Thyroid gland (tissue), 4 donors: ENCODE measurements at regions not wholly inside any gene's neighbourhood (a gene's known extent, or its start where the extent isn't known, plus 50 kb on each side); places are given as distances from the start of the nearest gene placed in this dataset.

Experiments
- DNase-seq, 2 donors: peaks; one replicate each; pipeline ENCODE4 v3.0.0-alpha.2; 2019
- H3K27ac ChIP-seq, 3 donors: fragments of 200-600 bp; sonication (generic); 1 replicate in 2 of 3; 2 replicates in 1 of 3; pipeline ENCODE4 v1.5.1; 2016 to 2019; ENCODE audit warnings: mild to moderate bottlenecking in 1 of 3, moderate library complexity in 1 of 3
- H3K27me3 ChIP-seq: fragments of 200-600 bp; sonication (generic); one replicate; pipeline ENCODE4 v1.5.1; 2019
- H3K36me3 ChIP-seq, 2 donors: fragments of 200-600 bp; sonication (generic); one replicate each; pipeline ENCODE4 v1.5.1; 2016 to 2019
- H3K4me1 ChIP-seq, 2 donors: fragments of 200-600 bp; sonication (generic); one replicate each; pipeline ENCODE4 v1.5.1; 2017 to 2019
- H3K4me3 ChIP-seq, 3 donors: fragments of 200-600 bp; sonication (generic); replicated peaks in 1 of 3; 1 replicate in 2 of 3; 2 replicates in 1 of 3; pipeline ENCODE4 v1.5.1; 2016; ENCODE audit warnings: mild to moderate bottlenecking in 1 of 3
- H3K9me3 ChIP-seq: fragments of 200-600 bp; sonication (generic); one replicate; pipeline ENCODE4 v1.5.1; 2017
- POLR2A ChIP-seq, 2 donors: fragments of 450-650 bp; IDR thresholded peaks; one replicate each; pipeline ENCODE4 v1.6.1; 2017; ENCODE audit warnings: antibody characterized with exemption in 2 of 2, mild to moderate bottlenecking in 2 of 2, moderate library complexity in 1 of 2
- WGBS, 2 donors: methylation state at CpG; one replicate each; pipeline ENCODE4 v1.1.5; 2017; 5-methylcytosine and 5-hydroxymethylcytosine counted together
- intact Hi-C: fragments of 100-400 bp; cut with DNase I; formaldehyde crosslinking; loops from one replicate; pipeline ENCODE4 v1.15.1; 2023
- TF ChIP-seq, protein P1 (sequence below), 6 experiments: fragments of 200-600 bp in 3 of 6; fragments of 450-650 bp in 3 of 6; sonication (generic) in 3 of 6; IDR thresholded peaks; one replicate each; pipeline ENCODE4 v1.5.1; 2016 to 2019; ENCODE audit warnings: antibody characterized with exemption in 6 of 6, mild to moderate bottlenecking in 2 of 6, inconsistent platforms in 1 of 6, moderate library complexity in 1 of 6

DNA sequence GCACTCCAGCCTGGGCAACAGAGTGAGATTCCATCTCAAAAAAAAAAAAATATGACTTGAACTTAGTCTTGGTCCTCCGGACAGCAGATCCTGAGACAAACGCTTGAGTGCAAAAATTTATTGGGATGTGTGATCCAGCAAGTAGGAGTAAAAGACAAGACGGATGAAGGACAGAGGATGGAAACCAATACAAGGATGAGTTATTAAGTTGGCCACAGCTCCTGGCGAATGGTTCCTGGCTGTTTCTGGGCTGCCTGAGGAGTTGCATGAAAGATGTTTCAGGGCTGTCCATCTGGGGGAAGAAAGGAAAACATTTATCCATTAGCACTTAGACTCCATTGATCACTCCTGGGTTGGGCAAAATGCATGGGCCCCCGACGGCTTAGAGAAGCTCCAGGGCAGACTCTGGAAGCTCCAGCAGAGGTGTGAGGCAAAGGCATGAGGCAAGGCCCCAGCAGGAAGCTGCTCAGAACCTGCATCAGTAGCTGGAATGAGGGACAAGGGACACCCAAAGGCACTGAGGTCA is 98.3 kb upstream of the ZNF438 start:
- DNase-seq = no peak
- Histone ChIP-seq H3K4me3 (no peak overlapping the region), H3K27ac (no peak overlapping the region), H3K27me3 (no peaks in the 10 kb centered on the region), H3K36me3 (no peaks in the 10 kb centered on the region), H3K4me1 (peaks cover 9 to 10% of the 10 kb centered on the region in 2 donors), H3K9me3 (no peaks in the 10 kb centered on the region)
- TF ChIP-seq POLR2A (IDR thresholded peaks at IDR 0.05) = no peak
- TF ChIP-seq, protein P1, sequence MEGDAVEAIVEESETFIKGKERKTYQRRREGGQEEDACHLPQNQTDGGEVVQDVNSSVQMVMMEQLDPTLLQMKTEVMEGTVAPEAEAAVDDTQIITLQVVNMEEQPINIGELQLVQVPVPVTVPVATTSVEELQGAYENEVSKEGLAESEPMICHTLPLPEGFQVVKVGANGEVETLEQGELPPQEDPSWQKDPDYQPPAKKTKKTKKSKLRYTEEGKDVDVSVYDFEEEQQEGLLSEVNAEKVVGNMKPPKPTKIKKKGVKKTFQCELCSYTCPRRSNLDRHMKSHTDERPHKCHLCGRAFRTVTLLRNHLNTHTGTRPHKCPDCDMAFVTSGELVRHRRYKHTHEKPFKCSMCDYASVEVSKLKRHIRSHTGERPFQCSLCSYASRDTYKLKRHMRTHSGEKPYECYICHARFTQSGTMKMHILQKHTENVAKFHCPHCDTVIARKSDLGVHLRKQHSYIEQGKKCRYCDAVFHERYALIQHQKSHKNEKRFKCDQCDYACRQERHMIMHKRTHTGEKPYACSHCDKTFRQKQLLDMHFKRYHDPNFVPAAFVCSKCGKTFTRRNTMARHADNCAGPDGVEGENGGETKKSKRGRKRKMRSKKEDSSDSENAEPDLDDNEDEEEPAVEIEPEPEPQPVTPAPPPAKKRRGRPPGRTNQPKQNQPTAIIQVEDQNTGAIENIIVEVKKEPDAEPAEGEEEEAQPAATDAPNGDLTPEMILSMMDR (IDR thresholded peaks at IDR 0.05) = no peak
- WGBS, 2 donors = 79 to 82% methylated on average over 6 of the region's 6 CpGs
- intact Hi-C loops = no loop called here

DNA sequence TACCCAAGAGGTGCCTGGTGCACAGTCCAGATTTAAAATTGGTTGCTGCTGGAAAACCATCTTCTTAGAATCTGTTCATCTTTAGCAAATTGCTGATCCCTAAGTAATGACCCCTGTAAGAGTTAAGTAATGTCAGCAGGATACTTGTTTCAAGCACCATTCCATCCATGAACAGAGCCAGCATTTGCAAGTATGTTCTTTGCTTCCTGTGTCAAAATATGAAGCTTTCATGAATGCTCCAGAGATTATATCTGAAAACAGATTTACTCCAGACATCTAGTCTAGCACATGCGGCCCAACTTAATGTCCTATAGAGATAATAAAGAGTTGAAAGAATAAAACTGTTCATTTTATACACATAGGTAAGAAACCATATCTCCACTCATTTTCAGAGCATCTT is 98.7 kb upstream of the ZNF438 start:
- Histone ChIP-seq H3K9me3 (no peaks in the 10 kb centered on the region), H3K27me3 (no peaks in the 10 kb centered on the region), H3K36me3 (no peaks in the 10 kb centered on the region), H3K4me1 (peaks cover 9 to 13% of the 10 kb centered on the region in 2 donors), H3K4me3 (no peak overlapping the region), H3K27ac (no peak overlapping the region)
- intact Hi-C loops = no loop called here
- 83 to 88% methylated on average over 1 of the region's 1 CpG for WGBS, 2 donors
- TF ChIP-seq, protein P1 (IDR thresholded peaks at IDR 0.05) = no peak
- TF ChIP-seq POLR2A (IDR thresholded peaks at IDR 0.05) = no peak
- DNase-seq = no peak

DNA sequence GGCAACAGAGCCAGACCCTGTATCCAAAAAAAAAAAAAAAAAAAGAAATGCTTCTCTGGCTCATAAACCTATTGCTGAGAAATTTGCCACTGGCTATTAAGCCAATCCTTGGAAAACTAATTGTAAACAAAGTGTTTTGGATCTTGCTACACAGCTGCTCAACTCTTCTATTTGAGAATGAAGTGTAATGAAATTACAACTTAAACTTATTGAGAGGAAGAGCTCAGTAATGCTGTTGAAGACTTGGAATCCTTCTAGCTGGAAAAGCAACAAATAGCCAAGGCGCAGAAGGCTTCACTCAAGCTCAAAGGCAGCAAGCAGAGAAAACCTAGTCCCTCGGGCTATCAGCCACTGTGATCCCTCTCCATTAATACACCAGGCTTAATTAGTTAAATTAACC is 99.6 kb upstream of the ZNF438 start:
- Histone ChIP-seq H3K4me3 (no peak overlapping the region), H3K27ac (no peak overlapping the region), H3K36me3 (no peaks in the 10 kb centered on the region), H3K9me3 (no peaks in the 10 kb centered on the region), H3K4me1 (peaks cover 9 to 13% of the 10 kb centered on the region in 2 donors), H3K27me3 (no peaks in the 10 kb centered on the region)
- intact Hi-C loops = no loop called here
- WGBS, 2 donors = 80 to 89% methylated on average over 2 of the region's 2 CpGs
- TF ChIP-seq, protein P1 (IDR thresholded peaks at IDR 0.05) = no peak
- no peak for TF ChIP-seq POLR2A (IDR thresholded peaks at IDR 0.05)
- DNase-seq = no peak

DNA sequence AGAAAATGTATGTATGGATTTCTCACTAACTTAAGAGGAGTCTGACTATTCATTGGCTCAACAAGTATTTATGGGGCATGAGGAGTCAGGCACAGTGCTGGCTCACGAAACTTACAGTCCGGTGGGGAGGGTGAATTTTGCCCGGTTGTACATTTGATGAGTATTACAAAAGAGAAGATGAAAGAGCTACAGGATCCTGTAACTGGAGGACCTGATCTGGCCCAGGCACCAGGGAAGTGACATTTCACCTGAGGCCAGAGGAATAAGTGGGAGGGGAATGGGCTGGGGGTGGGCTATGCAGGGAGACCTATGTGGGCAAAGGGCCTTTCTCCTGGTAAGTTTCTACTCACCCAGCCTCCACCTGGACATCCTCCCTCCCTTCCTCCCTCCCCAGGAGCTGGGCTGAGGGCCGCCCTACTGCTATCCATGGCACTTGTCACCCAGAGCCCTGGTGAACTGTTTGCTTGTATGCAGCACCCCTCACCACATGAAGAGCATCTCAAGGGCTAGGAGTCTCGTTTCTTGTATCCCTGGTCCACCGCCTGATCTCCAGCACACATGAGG is 101.1 kb upstream of the ZNF438 start:
- intact Hi-C loops = no loop called here

DNA sequence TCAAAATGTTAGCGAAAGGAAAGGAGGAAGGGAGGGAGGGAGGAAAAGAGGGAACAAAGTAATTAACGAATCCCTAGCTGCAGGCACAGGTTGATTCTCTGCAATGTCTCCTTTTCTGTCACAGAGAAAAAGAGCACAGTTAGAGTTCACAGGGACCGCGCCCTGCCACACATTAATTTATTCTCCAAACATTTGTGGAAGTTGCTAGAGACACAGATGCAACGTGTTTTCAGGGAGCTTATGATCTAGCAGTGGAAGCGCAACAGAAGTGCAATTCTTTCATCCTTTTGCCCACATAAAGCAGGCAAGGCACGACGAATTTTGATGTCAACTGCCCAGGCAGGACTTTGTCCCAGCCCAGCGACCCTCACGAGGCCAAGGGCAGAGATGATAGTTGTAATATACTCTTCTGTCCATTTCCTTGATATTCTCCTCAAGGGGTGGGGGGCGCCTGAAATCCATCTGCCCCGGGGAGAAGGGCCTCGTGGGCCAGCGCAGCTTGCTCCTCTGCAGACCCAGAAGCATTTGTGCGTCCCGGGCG is 101.7 kb upstream of the ZNF438 start:
- H3K27me3 ChIP-seq = no peaks in the 10 kb centered on the region
- H3K4me1 ChIP-seq = peaks cover 9 to 13% of the 10 kb centered on the region in 2 donors

More for the DNA sequence above, 101.1 kb upstream of the ZNF438 start:
- H3K36me3 ChIP-seq = no peaks in the 10 kb centered on the region
- H3K9me3 ChIP-seq = no peaks in the 10 kb centered on the region
- WGBS, 2 donors = 92% methylated on average over 6 of the region's 6 CpGs
- peak overlapping the region in 2 of 3 donors; percentile 85 to 92 for H3K27ac ChIP-seq
- no peak overlapping the region for H3K4me3 ChIP-seq
- no peak for DNase-seq
- no peaks in the 10 kb centered on the region for H3K27me3 ChIP-seq
- peaks cover 9 to 13% of the 10 kb centered on the region in 2 donors for H3K4me1 ChIP-seq
- TF ChIP-seq, protein P1 (IDR thresholded peaks at IDR 0.05) = no peak
- TF ChIP-seq POLR2A (IDR thresholded peaks at IDR 0.05) = no peak

More for the DNA sequence above, 101.7 kb upstream of the ZNF438 start:
- H3K36me3 ChIP-seq = no peaks in the 10 kb centered on the region
- peak overlapping the region; percentile 82 to 92 (median 85) for H3K27ac ChIP-seq
- intact Hi-C loops = no loop called here
- peak overlapping the region in 1 of 3 donors; percentile 39 for H3K4me3 ChIP-seq
- TF ChIP-seq, protein P1 (IDR thresholded peaks at IDR 0.05) = no peak
- TF ChIP-seq POLR2A (IDR thresholded peaks at IDR 0.05) = no peak
- no peak for DNase-seq
- 43 to 61% methylated on average over 11 to 16 of the region's 17 CpGs for WGBS, 2 donors
- H3K9me3 ChIP-seq = no peaks in the 10 kb centered on the region
